ENCODE measurements at regions not wholly inside any gene's neighbourhood (a gene's known extent, or its start where the extent isn't known, plus 50 kb on each side); places are given as distances from the start of the nearest gene placed in this dataset.

DNA sequence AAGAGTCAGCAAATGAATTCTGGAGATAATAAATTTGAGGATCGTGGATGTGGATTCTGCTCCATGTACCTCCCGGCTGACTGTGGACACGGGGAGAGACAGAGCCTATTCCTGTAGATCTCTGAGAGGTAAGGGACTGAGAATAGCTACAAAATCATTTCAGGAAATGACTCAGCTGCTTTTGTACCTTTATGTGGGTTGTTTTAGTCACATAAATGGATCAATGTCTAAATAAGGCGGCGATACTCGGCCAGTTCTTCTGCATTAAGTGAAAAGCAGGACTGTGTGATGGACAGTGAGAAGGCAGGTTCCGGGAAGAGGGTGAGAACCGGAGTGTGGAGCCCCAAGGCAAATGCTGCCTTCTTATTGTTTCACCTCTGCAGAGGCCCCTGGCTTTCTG, 128.1 kb downstream of the EFNB2 start:
- Histone ChIP-seq H3K4me1 (ENCODE audit: low read depth) (no peaks in the 10 kb centered on the region), H3K36me3 (no peaks in the 10 kb centered on the region), H3K4me3 (no peak overlapping the region), H3K27me3 (peaks cover 19% of the 10 kb centered on the region), H3K9me3 (ENCODE audit: low read depth) (no peaks in the 10 kb centered on the region), H3K27ac (no peak overlapping the region)
- DNase-seq (ENCODE audit: low read depth in 1 of 2, low spot score in 1 of 2), result no peak
- TF ChIP-seq, protein P1, sequence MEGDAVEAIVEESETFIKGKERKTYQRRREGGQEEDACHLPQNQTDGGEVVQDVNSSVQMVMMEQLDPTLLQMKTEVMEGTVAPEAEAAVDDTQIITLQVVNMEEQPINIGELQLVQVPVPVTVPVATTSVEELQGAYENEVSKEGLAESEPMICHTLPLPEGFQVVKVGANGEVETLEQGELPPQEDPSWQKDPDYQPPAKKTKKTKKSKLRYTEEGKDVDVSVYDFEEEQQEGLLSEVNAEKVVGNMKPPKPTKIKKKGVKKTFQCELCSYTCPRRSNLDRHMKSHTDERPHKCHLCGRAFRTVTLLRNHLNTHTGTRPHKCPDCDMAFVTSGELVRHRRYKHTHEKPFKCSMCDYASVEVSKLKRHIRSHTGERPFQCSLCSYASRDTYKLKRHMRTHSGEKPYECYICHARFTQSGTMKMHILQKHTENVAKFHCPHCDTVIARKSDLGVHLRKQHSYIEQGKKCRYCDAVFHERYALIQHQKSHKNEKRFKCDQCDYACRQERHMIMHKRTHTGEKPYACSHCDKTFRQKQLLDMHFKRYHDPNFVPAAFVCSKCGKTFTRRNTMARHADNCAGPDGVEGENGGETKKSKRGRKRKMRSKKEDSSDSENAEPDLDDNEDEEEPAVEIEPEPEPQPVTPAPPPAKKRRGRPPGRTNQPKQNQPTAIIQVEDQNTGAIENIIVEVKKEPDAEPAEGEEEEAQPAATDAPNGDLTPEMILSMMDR (IDR thresholded peaks at IDR 0.05; ENCODE audit: low read depth, low read length), result no peak

DNA sequence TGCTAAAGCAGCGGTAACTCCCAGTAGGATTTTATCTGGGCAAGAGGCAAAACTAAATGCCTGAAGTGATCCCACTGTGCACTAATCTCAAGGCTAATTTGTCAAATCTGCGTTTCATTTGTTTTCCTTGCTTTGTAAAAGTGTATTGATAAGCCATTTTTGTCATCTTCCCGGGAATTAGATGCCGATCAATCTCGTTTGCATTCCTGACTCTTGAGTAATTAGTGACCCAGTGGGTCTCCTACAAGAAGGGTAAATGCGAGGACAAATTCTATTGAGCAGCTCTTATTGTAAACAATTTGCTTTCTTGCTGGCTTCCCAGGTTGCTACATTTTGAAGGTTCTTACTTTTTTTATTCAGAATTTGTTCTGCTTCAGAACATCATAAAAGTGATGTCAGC, 129.7 kb downstream of the EFNB2 start:
- H3K9me3 ChIP-seq (ENCODE audit: low read depth), result no peaks in the 10 kb centered on the region
- H3K27ac ChIP-seq, result no peak overlapping the region
- peaks cover 22% of the 10 kb centered on the region for H3K27me3 ChIP-seq
- TF ChIP-seq, protein P1 (IDR thresholded peaks at IDR 0.05; ENCODE audit: low read depth, low read length), result no peak
- no peaks in the 10 kb centered on the region for H3K4me1 ChIP-seq (ENCODE audit: low read depth)
- no peak for DNase-seq (ENCODE audit: low read depth in 1 of 2, low spot score in 1 of 2)
- no peak overlapping the region for H3K4me3 ChIP-seq
- H3K36me3 ChIP-seq, result no peaks in the 10 kb centered on the region

- Histone ChIP-seq H3K27ac (no peak overlapping the region), H3K4me1 (ENCODE audit: low read depth) (no peaks in the 10 kb centered on the region), H3K4me3 (no peak overlapping the region), H3K27me3 (peaks cover 42% of the 10 kb centered on the region), H3K36me3 (no peaks in the 10 kb centered on the region), H3K9me3 (ENCODE audit: low read depth) (no peaks in the 10 kb centered on the region)
- TF ChIP-seq, protein P1 (IDR thresholded peaks at IDR 0.05; ENCODE audit: low read depth, low read length), result no peak
- no peak for DNase-seq (ENCODE audit: low read depth in 1 of 2, low spot score in 1 of 2)
Measured at GRCh38 chr13:106403280-106403679, 132.2 kb downstream of the EFNB2 start.

GRCh38 chr13:106402866-106403265, 132.6 kb downstream of the EFNB2 start:
- TF ChIP-seq, protein P1 (IDR thresholded peaks at IDR 0.05; ENCODE audit: low read depth, low read length), result no peak
- no peaks in the 10 kb centered on the region for H3K4me1 ChIP-seq (ENCODE audit: low read depth)
- DNase-seq (ENCODE audit: low read depth in 1 of 2, low spot score in 1 of 2), result no peak
- H3K27me3 ChIP-seq, result peaks cover 42% of the 10 kb centered on the region
- no peaks in the 10 kb centered on the region for H3K36me3 ChIP-seq
- no peaks in the 10 kb centered on the region for H3K9me3 ChIP-seq (ENCODE audit: low read depth)
- H3K4me3 ChIP-seq, result no peak overlapping the region
- no peak overlapping the region for H3K27ac ChIP-seq

- Histone ChIP-seq H3K4me3 (no peak overlapping the region), H3K36me3 (no peaks in the 10 kb centered on the region), H3K27me3 (peaks cover 34% of the 10 kb centered on the region), H3K27ac (no peak overlapping the region), H3K4me1 (ENCODE audit: low read depth) (no peaks in the 10 kb centered on the region), H3K9me3 (ENCODE audit: low read depth) (no peaks in the 10 kb centered on the region)
- TF ChIP-seq, protein P1 (IDR thresholded peaks at IDR 0.05; ENCODE audit: low read depth, low read length), result no peak
- no peak for DNase-seq (ENCODE audit: low read depth in 1 of 2, low spot score in 1 of 2)
Measured at GRCh38 chr13:106401081-106401480, 134.4 kb downstream of the EFNB2 start.

- TF ChIP-seq, protein P1 (IDR thresholded peaks at IDR 0.05; ENCODE audit: low read depth, low read length), result no peak
- peaks cover 34% of the 10 kb centered on the region for H3K27me3 ChIP-seq
- H3K27ac ChIP-seq, result no peak overlapping the region
- DNase-seq (ENCODE audit: low read depth in 1 of 2, low spot score in 1 of 2), result no peak
- H3K4me3 ChIP-seq, result no peak overlapping the region
- no peaks in the 10 kb centered on the region for H3K36me3 ChIP-seq
- H3K4me1 ChIP-seq (ENCODE audit: low read depth), result no peaks in the 10 kb centered on the region
- H3K9me3 ChIP-seq (ENCODE audit: low read depth), result no peaks in the 10 kb centered on the region
Measured at GRCh38 chr13:106400289-106400688, 135.2 kb downstream of the EFNB2 start.

Data from cardiac muscle cell (in vitro differentiated cells and primary cell).